GM12878 (cell line): ENCODE measurements at regions not wholly inside any gene's neighbourhood (a gene's known extent, or its start where the extent isn't known, plus 50 kb on each side); places are given as distances from the start of the nearest gene placed in this dataset.
A peak's percentile ranks its signal among the peaks of the same experiment; 100 is the strongest.

ENCODE experiments used
- BRCA1 ChIP-seq: IDR thresholded peaks from 2 replicates; pipeline ENCODE4 v1.6.1; 2011; ENCODE audit warnings: low read depth, low read length, improper control_type of control experiment
- CHD1 ChIP-seq: IDR thresholded peaks from 2 replicates; pipeline ENCODE4 v1.6.1; 2012; ENCODE audit warnings: low read depth, low read length, improper control_type of control experiment
- CHD2 ChIP-seq: IDR thresholded peaks from 2 replicates; pipeline ENCODE4 v1.6.1; 2011; ENCODE audit warnings: low read depth, low read length, improper control_type of control experiment, borderline replicate concordance
- EP300 ChIP-seq, 2 experiments: fragments of 150-350 bp in 1 of 2; IDR thresholded peaks; 2 replicates each; pipeline ENCODE4 v1.6.1; 2011 to 2012; ENCODE audit warnings: low read depth in 2 of 2, low read length in 2 of 2, borderline replicate concordance in 1 of 2, improper control_type of control experiment in 1 of 2, inconsistent platforms in 1 of 2; ENCODE audit not compliant: control insufficient read depth in 1 of 2
- FOXK2 ChIP-seq: fragments of 450-650 bp; IDR thresholded peaks from 2 replicates; pipeline ENCODE4 v1.6.1; 2017; ENCODE audit warnings: mild to moderate bottlenecking, moderate library complexity
- IKZF1 ChIP-seq: fragments of 450-650 bp; conservative IDR thresholded peaks from 2 replicates; pipeline ENCODE4 v1.6.1; 2017; ENCODE audit warnings: antibody characterized with exemption, mild to moderate bottlenecking
- NFIC ChIP-seq: IDR thresholded peaks from 2 replicates; pipeline ENCODE4 v1.6.1; 2012; ENCODE audit warnings: low read depth, mild to moderate bottlenecking, inconsistent platforms, low read length, moderate library complexity
- NRF1 ChIP-seq: conservative IDR thresholded peaks from 2 replicates; pipeline ENCODE4 v1.6.1; 2011; ENCODE audit warnings: mild to moderate bottlenecking, low read depth, low read length, improper control_type of control experiment
- POU2F2 ChIP-seq: IDR thresholded peaks from 3 replicates; pipeline ENCODE4 v1.6.1; 2011; ENCODE audit warnings: low read depth, mild to moderate bottlenecking, low read length, borderline replicate concordance
- RUNX3 ChIP-seq: IDR thresholded peaks from 2 replicates; pipeline ENCODE4 v1.6.1; 2012; ENCODE audit warnings: low read length, inconsistent platforms
- SIN3A ChIP-seq: IDR thresholded peaks from 2 replicates; pipeline ENCODE4 v1.6.1; 2012; ENCODE audit warnings: low read depth, low read length, improper control_type of control experiment
- STAT3 ChIP-seq: IDR thresholded peaks from 2 replicates; pipeline ENCODE4 v1.6.1; 2011; ENCODE audit warnings: low read depth, low read length, improper control_type of control experiment
- SUZ12 ChIP-seq: fragments of 200-600 bp; sonication (generic); IDR thresholded peaks from one replicate; pipeline ENCODE4 v1.6.1; 2018; ENCODE audit warnings: antibody characterized with exemption, mild to moderate bottlenecking; ENCODE audit not compliant: unreplicated experiment
- ZNF274 ChIP-seq: IDR thresholded peaks from one replicate; pipeline ENCODE4 v1.8.0; 2011; ENCODE audit not compliant: insufficient read length, insufficient read depth
- TF ChIP-seq, protein P1 (sequence below): IDR thresholded peaks from 2 replicates; pipeline ENCODE4 v1.6.1; 2012; ENCODE audit warnings: low read depth, low read length, improper control_type of control experiment
- TF ChIP-seq, protein P2 (sequence below): fragments of 450-650 bp; IDR thresholded peaks from 2 replicates; pipeline ENCODE4 v1.6.1; 2017; ENCODE audit warnings: mild to moderate bottlenecking, low read depth, inconsistent platforms; ENCODE audit not compliant: poor library complexity, severe bottlenecking
- TF ChIP-seq, protein P3 (sequence below): fragments of 450-650 bp; IDR thresholded peaks from 2 replicates; pipeline ENCODE4 v1.6.1; 2016; ENCODE audit warnings: mild to moderate bottlenecking, moderate library complexity, borderline replicate concordance
- TF ChIP-seq, protein P4 (sequence below): IDR thresholded peaks from 2 replicates; pipeline ENCODE4 v1.6.1; 2012; ENCODE audit warnings: mild to moderate bottlenecking, low read depth, low read length

DNA sequence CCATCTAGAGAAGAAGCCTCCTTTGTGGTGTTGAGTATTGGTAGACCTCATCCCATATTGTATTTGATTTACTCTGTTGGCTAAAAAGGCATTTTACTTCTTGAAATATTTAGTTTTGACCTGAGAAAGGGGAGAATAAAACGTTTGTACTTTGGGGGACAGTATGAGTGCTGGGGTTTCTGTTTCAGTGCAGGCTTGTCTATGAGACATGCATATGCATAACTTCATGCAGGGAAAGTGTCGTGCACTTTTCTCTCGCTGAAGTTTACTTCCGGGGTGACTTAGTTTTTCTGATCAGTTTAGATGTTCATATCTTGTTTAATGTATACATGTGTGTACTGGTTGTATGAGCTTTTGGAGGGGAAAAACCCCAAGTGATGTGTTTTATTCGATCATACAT is 59.5 kb downstream of the UTRN start (continued):
- TF ChIP-seq, protein P1, sequence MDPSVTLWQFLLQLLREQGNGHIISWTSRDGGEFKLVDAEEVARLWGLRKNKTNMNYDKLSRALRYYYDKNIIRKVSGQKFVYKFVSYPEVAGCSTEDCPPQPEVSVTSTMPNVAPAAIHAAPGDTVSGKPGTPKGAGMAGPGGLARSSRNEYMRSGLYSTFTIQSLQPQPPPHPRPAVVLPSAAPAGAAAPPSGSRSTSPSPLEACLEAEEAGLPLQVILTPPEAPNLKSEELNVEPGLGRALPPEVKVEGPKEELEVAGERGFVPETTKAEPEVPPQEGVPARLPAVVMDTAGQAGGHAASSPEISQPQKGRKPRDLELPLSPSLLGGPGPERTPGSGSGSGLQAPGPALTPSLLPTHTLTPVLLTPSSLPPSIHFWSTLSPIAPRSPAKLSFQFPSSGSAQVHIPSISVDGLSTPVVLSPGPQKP = no peak
- TF ChIP-seq, protein P2, sequence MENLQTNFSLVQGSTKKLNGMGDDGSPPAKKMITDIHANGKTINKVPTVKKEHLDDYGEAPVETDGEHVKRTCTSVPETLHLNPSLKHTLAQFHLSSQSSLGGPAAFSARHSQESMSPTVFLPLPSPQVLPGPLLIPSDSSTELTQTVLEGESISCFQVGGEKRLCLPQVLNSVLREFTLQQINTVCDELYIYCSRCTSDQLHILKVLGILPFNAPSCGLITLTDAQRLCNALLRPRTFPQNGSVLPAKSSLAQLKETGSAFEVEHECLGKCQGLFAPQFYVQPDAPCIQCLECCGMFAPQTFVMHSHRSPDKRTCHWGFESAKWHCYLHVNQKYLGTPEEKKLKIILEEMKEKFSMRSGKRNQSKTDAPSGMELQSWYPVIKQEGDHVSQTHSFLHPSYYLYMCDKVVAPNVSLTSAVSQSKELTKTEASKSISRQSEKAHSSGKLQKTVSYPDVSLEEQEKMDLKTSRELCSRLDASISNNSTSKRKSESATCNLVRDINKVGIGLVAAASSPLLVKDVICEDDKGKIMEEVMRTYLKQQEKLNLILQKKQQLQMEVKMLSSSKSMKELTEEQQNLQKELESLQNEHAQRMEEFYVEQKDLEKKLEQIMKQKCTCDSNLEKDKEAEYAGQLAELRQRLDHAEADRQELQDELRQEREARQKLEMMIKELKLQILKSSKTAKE = no peak
- TF ChIP-seq POU2F2 = peak; percentile 100
- no peak for TF ChIP-seq CHD1
- TF ChIP-seq EP300 (IDR thresholded peaks at IDR 0.05; ENCODE audit: borderline replicate concordance in 1 of 2, control insufficient read depth in 1 of 2, low read depth in 2 of 2, low read length in 2 of 2) = no peak
- no peak for TF ChIP-seq BRCA1
- TF ChIP-seq FOXK2 = no peak
- no peak for TF ChIP-seq CHD2
- TF ChIP-seq STAT3 = no peak
- no peak for TF ChIP-seq IKZF1
- no peak for TF ChIP-seq NRF1
- TF ChIP-seq RUNX3 = no peak
- no peak for TF ChIP-seq SUZ12
- no peak for TF ChIP-seq ZNF274
- no peak for TF ChIP-seq SIN3A
- TF ChIP-seq, protein P3, sequence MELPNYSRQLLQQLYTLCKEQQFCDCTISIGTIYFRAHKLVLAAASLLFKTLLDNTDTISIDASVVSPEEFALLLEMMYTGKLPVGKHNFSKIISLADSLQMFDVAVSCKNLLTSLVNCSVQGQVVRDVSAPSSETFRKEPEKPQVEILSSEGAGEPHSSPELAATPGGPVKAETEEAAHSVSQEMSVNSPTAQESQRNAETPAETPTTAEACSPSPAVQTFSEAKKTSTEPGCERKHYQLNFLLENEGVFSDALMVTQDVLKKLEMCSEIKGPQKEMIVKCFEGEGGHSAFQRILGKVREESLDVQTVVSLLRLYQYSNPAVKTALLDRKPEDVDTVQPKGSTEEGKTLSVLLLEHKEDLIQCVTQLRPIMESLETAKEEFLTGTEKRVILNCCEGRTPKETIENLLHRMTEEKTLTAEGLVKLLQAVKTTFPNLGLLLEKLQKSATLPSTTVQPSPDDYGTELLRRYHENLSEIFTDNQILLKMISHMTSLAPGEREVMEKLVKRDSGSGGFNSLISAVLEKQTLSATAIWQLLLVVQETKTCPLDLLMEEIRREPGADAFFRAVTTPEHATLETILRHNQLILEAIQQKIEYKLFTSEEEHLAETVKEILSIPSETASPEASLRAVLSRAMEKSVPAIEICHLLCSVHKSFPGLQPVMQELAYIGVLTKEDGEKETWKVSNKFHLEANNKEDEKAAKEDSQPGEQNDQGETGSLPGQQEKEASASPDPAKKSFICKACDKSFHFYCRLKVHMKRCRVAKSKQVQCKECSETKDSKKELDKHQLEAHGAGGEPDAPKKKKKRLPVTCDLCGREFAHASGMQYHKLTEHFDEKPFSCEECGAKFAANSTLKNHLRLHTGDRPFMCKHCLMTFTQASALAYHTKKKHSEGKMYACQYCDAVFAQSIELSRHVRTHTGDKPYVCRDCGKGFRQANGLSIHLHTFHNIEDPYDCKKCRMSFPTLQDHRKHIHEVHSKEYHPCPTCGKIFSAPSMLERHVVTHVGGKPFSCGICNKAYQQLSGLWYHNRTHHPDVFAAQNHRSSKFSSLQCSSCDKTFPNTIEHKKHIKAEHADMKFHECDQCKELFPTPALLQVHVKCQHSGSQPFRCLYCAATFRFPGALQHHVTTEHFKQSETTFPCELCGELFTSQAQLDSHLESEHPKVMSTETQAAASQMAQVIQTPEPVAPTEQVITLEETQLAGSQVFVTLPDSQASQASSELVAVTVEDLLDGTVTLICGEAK = 0 out of 2 replicates have a peak, but pooled peaks have one; percentile 14
- TF ChIP-seq, protein P4, sequence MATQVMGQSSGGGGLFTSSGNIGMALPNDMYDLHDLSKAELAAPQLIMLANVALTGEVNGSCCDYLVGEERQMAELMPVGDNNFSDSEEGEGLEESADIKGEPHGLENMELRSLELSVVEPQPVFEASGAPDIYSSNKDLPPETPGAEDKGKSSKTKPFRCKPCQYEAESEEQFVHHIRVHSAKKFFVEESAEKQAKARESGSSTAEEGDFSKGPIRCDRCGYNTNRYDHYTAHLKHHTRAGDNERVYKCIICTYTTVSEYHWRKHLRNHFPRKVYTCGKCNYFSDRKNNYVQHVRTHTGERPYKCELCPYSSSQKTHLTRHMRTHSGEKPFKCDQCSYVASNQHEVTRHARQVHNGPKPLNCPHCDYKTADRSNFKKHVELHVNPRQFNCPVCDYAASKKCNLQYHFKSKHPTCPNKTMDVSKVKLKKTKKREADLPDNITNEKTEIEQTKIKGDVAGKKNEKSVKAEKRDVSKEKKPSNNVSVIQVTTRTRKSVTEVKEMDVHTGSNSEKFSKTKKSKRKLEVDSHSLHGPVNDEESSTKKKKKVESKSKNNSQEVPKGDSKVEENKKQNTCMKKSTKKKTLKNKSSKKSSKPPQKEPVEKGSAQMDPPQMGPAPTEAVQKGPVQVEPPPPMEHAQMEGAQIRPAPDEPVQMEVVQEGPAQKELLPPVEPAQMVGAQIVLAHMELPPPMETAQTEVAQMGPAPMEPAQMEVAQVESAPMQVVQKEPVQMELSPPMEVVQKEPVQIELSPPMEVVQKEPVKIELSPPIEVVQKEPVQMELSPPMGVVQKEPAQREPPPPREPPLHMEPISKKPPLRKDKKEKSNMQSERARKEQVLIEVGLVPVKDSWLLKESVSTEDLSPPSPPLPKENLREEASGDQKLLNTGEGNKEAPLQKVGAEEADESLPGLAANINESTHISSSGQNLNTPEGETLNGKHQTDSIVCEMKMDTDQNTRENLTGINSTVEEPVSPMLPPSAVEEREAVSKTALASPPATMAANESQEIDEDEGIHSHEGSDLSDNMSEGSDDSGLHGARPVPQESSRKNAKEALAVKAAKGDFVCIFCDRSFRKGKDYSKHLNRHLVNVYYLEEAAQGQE = no peak
- no peak for TF ChIP-seq NFIC
